Neural cell (in vitro differentiated cells): ENCODE measurements at regions not wholly inside any gene's neighbourhood (a gene's known extent, or its start where the extent isn't known, plus 50 kb on each side); places are given as distances from the start of the nearest gene placed in this dataset.

ENCODE experiments used
- H2AFZ ChIP-seq: fragments of 200-600, 300-800 bp; sonication (generic), shearing (Covaris generic); 2 replicates; pipeline ENCODE4 v1.6.0; 2014; ENCODE audit warnings: low read depth, mild to moderate bottlenecking, antibody characterized with exemption, low read length, moderate library complexity
- H3F3A ChIP-seq: fragments of 200-600 bp; shearing (Covaris generic); 2 replicates; pipeline ENCODE4 v1.6.1; 2016; ENCODE audit warnings: mild to moderate bottlenecking, moderate library complexity, mixed read lengths, antibody characterized with exemption, low read length; ENCODE audit not compliant: insufficient read depth, poor library complexity, severe bottlenecking
- H3K27ac ChIP-seq: fragments of 200-600, 300-800 bp; sonication (generic), shearing (Covaris generic); 2 replicates; pipeline ENCODE4 v1.5.1; 2014; ENCODE audit warnings: mild to moderate bottlenecking, low read length, moderate library complexity
- H3K27me3 ChIP-seq: fragments of 300-800, 200-600 bp; sonication (generic), shearing (Covaris generic); 2 replicates; pipeline ENCODE4 v1.6.0; 2014; ENCODE audit warnings: mild to moderate bottlenecking, low read depth, low read length, moderate library complexity; ENCODE audit not compliant: insufficient read depth
- H3K36me3 ChIP-seq: fragments of 300-800, 200-600 bp; sonication (generic), shearing (Covaris generic); 2 replicates; pipeline ENCODE4 v1.5.1; 2014; ENCODE audit warnings: mild to moderate bottlenecking, antibody characterized with exemption, low read length, moderate library complexity; ENCODE audit not compliant: insufficient read depth
- H3K4me2 ChIP-seq: fragments of 300-800, 200-600 bp; sonication (generic), shearing (Covaris generic); 2 replicates; pipeline ENCODE4 v1.6.0; 2014; ENCODE audit warnings: mild to moderate bottlenecking, low read length
- H3K4me3 ChIP-seq: fragments of 300-800, 200-600 bp; sonication (generic), shearing (Covaris generic); 2 replicates; pipeline ENCODE4 v1.5.1; 2014; ENCODE audit warnings: mild to moderate bottlenecking, low read length, moderate library complexity
- H3K79me2 ChIP-seq: fragments of 200-600 bp; shearing (Covaris generic); replicated peaks from 2 replicates; pipeline ENCODE4 v1.6.0; 2014; ENCODE audit warnings: mild to moderate bottlenecking, low read length, moderate library complexity; ENCODE audit not compliant: insufficient read depth
- H3K9ac ChIP-seq: fragments of 300-800, 200-600 bp; sonication (generic), shearing (Covaris generic); 2 replicates; pipeline ENCODE4 v1.6.1; 2016; ENCODE audit warnings: mild to moderate bottlenecking, low read length, mixed read lengths
- H3K9me2 ChIP-seq: fragments of 200-600 bp; shearing (Covaris generic); 2 replicates; pipeline ENCODE4 v1.6.1; 2016; ENCODE audit warnings: mild to moderate bottlenecking, low read length, mixed read lengths; ENCODE audit not compliant: insufficient read depth
- H3K9me3 ChIP-seq: fragments of 200-600, 300-800 bp; sonication (generic), shearing (Covaris generic); 2 replicates; pipeline ENCODE4 v1.6.1; 2016; ENCODE audit warnings: mild to moderate bottlenecking, mixed run types, low read length, moderate library complexity, mixed read lengths
- H4K20me1 ChIP-seq: fragments of 200-600 bp; shearing (Covaris generic); 2 replicates; pipeline ENCODE4 v1.6.1; 2016; ENCODE audit warnings: mild to moderate bottlenecking, mixed run types; ENCODE audit not compliant: insufficient read depth
- EP300 ChIP-seq: fragments of 450-650 bp; conservative IDR thresholded peaks from 2 replicates; pipeline ENCODE4 v1.6.1; 2014; ENCODE audit warnings: antibody characterized with exemption, mild to moderate bottlenecking, moderate library complexity; ENCODE audit not compliant: poor library complexity, severe bottlenecking
- EZH2 ChIP-seq: fragments of 200-600, 300-800 bp; shearing (Covaris generic), sonication (generic); IDR thresholded peaks from 2 replicates; pipeline ENCODE4 v1.6.1; 2014; ENCODE audit warnings: antibody characterized with exemption, low read length, borderline replicate concordance, mild to moderate bottlenecking; ENCODE audit not compliant: insufficient read depth, poor library complexity, severe bottlenecking
- MXI1 ChIP-seq: fragments of 450-650 bp; conservative IDR thresholded peaks from 2 replicates; pipeline ENCODE4 v1.6.1; 2014; ENCODE audit warnings: antibody characterized with exemption, mild to moderate bottlenecking; ENCODE audit not compliant: poor library complexity, severe bottlenecking
- POLR2AphosphoS5 ChIP-seq: IDR thresholded peaks from 2 replicates; pipeline ENCODE4 v1.6.1; 2012
- RAD21 ChIP-seq: fragments of 450-650 bp; conservative IDR thresholded peaks from 2 replicates; pipeline ENCODE4 v1.6.1; 2014; ENCODE audit warnings: antibody characterized with exemption, mild to moderate bottlenecking, moderate library complexity
- REST ChIP-seq: IDR thresholded peaks from 2 replicates; pipeline ENCODE4 v1.6.1; 2012; ENCODE audit warnings: borderline replicate concordance
- SMC3 ChIP-seq: fragments of 450-650 bp; conservative IDR thresholded peaks from 2 replicates; pipeline ENCODE4 v1.6.1; 2014; ENCODE audit warnings: antibody characterized with exemption, mild to moderate bottlenecking, moderate library complexity; ENCODE audit not compliant: poor library complexity
- TAF1 ChIP-seq: IDR thresholded peaks from 2 replicates; pipeline ENCODE4 v1.6.1; 2012; ENCODE audit warnings: low read depth
- TF ChIP-seq, protein P1 (sequence below): fragments of 450-650 bp; IDR thresholded peaks from 2 replicates; pipeline ENCODE4 v1.5.1; 2014; ENCODE audit warnings: antibody characterized with exemption, mild to moderate bottlenecking, moderate library complexity; ENCODE audit not compliant: poor library complexity, severe bottlenecking

DNA sequence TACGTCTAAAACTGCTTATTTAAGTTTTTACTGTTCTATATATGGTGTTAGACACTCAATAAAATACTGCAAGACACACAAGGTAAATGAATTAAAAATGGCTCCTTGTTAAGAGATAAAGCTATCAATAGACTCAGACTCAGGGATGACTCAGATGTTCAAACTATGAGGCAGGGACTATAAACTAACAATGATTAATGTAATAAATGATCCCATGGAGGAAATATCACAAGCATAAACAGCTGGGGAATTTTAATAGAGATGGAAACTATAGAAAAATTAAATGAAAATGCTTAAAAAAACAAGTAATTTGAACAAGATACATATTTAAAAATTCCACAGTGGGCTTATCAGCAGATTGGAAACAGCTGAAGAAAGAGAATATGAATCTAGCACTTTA is 650.8 kb downstream of the DCDC2C start (continued):
- TF ChIP-seq MXI1: no peak
- no peak for TF ChIP-seq RAD21

DNA sequence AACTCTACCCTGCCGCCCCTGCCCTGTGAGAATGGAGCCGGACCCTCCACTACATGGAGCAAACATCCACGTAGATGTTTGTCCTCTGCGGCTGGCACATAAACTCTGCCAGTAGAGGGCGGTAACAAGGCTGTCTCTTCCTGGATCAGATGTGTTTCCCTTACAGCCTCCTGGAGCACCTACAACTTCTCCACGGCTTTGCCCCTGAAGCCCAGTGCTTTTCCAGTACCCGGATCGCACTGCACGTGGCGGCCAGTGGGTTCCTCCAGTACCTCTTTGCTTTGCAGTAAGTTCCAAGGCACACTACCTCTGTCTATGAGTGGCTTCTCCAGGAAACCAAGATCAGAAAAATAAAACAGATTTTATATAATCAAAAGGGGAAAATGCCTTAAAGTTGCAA is 651.3 kb downstream of the DCDC2C start:
- Histone ChIP-seq H3K9me3 (no peaks in the 10 kb centered on the region), H3K27ac (no peak overlapping the region), H3K4me2 (no peak overlapping the region), H2AFZ (no peak overlapping the region), H3K9me2 (no peaks in the 10 kb centered on the region), H3K4me3 (no peak overlapping the region), H3F3A (no peaks in the 10 kb centered on the region), H3K27me3 (no peaks in the 10 kb centered on the region), H3K9ac (no peak overlapping the region), H3K79me2 (no peaks in the 10 kb centered on the region), H4K20me1 (no peaks in the 10 kb centered on the region), H3K36me3 (no peaks in the 10 kb centered on the region)
- TF ChIP-seq SMC3 (no peak), POLR2AphosphoS5 (no peak), MXI1 (no peak), TAF1 (no peak), RAD21 (no peak), EZH2 (no peak), EP300 (no peak), REST (no peak)
- TF ChIP-seq, protein P1, sequence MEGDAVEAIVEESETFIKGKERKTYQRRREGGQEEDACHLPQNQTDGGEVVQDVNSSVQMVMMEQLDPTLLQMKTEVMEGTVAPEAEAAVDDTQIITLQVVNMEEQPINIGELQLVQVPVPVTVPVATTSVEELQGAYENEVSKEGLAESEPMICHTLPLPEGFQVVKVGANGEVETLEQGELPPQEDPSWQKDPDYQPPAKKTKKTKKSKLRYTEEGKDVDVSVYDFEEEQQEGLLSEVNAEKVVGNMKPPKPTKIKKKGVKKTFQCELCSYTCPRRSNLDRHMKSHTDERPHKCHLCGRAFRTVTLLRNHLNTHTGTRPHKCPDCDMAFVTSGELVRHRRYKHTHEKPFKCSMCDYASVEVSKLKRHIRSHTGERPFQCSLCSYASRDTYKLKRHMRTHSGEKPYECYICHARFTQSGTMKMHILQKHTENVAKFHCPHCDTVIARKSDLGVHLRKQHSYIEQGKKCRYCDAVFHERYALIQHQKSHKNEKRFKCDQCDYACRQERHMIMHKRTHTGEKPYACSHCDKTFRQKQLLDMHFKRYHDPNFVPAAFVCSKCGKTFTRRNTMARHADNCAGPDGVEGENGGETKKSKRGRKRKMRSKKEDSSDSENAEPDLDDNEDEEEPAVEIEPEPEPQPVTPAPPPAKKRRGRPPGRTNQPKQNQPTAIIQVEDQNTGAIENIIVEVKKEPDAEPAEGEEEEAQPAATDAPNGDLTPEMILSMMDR: no peak

GRCh38 chr2:4356109-4356508 is 652.7 kb downstream of the DCDC2C start:
- Histone ChIP-seq H3K36me3 (no peaks in the 10 kb centered on the region), H3K9me3 (no peaks in the 10 kb centered on the region), H3K9me2 (no peaks in the 10 kb centered on the region), H3K4me3 (no peak overlapping the region), H3F3A (no peaks in the 10 kb centered on the region), H3K4me2 (no peak overlapping the region), H3K27me3 (no peaks in the 10 kb centered on the region), H3K9ac (no peak overlapping the region), H4K20me1 (no peaks in the 10 kb centered on the region), H3K79me2 (no peaks in the 10 kb centered on the region), H2AFZ (no peak overlapping the region), H3K27ac (no peak overlapping the region)
- TF ChIP-seq POLR2AphosphoS5 (no peak), REST (no peak), RAD21 (no peak), TAF1 (no peak), EP300 (no peak), MXI1 (no peak), SMC3 (no peak), EZH2 (no peak)
- TF ChIP-seq, protein P1: no peak
